ENCODE measurements at regions not wholly inside any gene's neighbourhood (a gene's known extent, or its start where the extent isn't known, plus 50 kb on each side); places are given as distances from the start of the nearest gene placed in this dataset.
"Not testable (repeated sequence)": the region's sequence is repeated elsewhere in the genome, so short reads cannot be mapped to it uniquely, and the experiment has no call there.

GRCh38 chr1:184184614-184185013 lies 133.1 kb downstream of the TSEN15 start:
- DNase-seq: not testable (repeated sequence)

GRCh38 chr1:184185347-184185746 lies 133.8 kb downstream of the TSEN15 start:
- no peak for DNase-seq

GRCh38 chr1:184186167-184186566 lies 134.6 kb downstream of the TSEN15 start:
- no peak for DNase-seq

GRCh38 chr1:184187097-184187496 lies 135.6 kb downstream of the TSEN15 start:
- DNase-seq: no peak

- no peak for DNase-seq
Measured at GRCh38 chr1:184188037-184188436, 136.5 kb downstream of the TSEN15 start.

GRCh38 chr1:184189361-184189760 lies 137.8 kb downstream of the TSEN15 start:
- DNase-seq: peak; percentile 49

GRCh38 chr1:184190616-184191015 lies 139.1 kb downstream of the TSEN15 start:
- DNase-seq: no peak

GRCh38 chr1:184191181-184191621 lies 139.7 kb downstream of the TSEN15 start:
- no peak for DNase-seq

- no peak for DNase-seq
Measured at GRCh38 chr1:184192796-184193195, 141.3 kb downstream of the TSEN15 start.

GRCh38 chr1:184193451-184193850 lies 141.9 kb downstream of the TSEN15 start:
- DNase-seq: no peak

- DNase-seq: no peak
Measured at GRCh38 chr1:184194236-184194635, 142.7 kb downstream of the TSEN15 start.

GRCh38 chr1:184195722-184196121 lies 144.2 kb downstream of the TSEN15 start:
- DNase-seq: not testable (repeated sequence)

- DNase-seq: no peak
Measured at GRCh38 chr1:184197831-184198230, 146.3 kb downstream of the TSEN15 start.

- no peak for DNase-seq
Measured at GRCh38 chr1:184199036-184199435, 147.5 kb downstream of the TSEN15 start.

- DNase-seq: no peak
Measured at GRCh38 chr1:184199438-184200085, 148.0 kb downstream of the TSEN15 start.

- no peak for DNase-seq
Measured at GRCh38 chr1:184208622-184209021, 157.1 kb downstream of the TSEN15 start.

- DNase-seq: no peak
Measured at GRCh38 chr1:184210031-184210430, 158.5 kb downstream of the TSEN15 start.

- DNase-seq: no peak
Measured at GRCh38 chr1:184210862-184211261, 159.3 kb downstream of the TSEN15 start.

- DNase-seq: no peak
Measured at GRCh38 chr1:184212649-184213314, 161.3 kb downstream of the TSEN15 start.

- DNase-seq: no peak
Measured at GRCh38 chr1:184214128-184214527, 162.6 kb downstream of the TSEN15 start.

GRCh38 chr1:184215274-184215925 lies 163.9 kb downstream of the TSEN15 start:
- DNase-seq: no peak

GRCh38 chr1:184218458-184219075 lies 167.0 kb downstream of the TSEN15 start:
- DNase-seq: no peak

- DNase-seq: no peak
Measured at GRCh38 chr1:184219414-184219813, 167.4 kb upstream of the C1orf21 start.

GRCh38 chr1:184219883-184220282 lies 166.9 kb upstream of the C1orf21 start:
- no peak for DNase-seq
